ENCODE measurements at regions not wholly inside any gene's neighbourhood (a gene's known extent, or its start where the extent isn't known, plus 50 kb on each side); places are given as distances from the start of the nearest gene placed in this dataset.
A peak's percentile ranks its signal among the peaks of the same experiment; 100 is the strongest.

DNA sequence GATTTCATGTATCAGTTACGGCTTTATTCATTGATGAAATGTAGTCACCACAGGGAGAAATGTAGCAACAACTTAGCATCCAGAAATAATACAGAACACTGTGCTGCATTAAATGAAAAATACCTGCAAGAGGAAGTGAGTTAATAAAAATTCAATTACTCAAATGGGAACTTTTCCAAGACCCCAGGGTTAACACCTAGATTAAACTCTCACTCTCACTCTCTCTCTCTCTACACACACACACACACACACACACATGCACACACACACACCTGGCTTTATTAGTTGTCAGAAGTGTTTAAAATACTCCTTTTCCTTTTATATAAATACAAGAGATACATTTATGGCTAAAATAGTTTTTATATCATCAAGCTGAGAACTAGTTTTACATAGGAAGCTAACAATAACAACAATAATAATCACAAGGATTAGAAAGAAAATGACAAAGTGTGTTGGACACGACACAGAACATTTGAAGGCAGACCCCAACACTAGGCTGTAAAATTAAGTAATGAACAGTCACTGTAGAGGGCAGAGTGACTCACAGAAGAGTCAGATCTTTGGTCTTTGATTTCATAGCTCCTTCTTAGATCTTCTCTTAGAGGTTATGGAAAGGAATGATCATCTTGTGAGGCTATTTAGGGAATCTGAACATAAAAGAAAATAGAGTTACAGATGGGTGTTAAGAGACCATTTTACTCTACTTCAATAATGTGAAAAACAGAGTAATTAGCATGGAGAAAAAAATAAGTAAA, 1266.0 kb upstream of the ADGRL2 start:
- Histone ChIP-seq H2AK5ac (ENCODE audit: low read length, severe bottlenecking) (no peak overlapping the region), H3K27me3 (ENCODE audit: control insufficient read depth in 1 of 2, insufficient read depth in 1 of 2, low read length in 2 of 2) (no peaks in the 10 kb centered on the region), H3K79me1 (replicated peaks; ENCODE audit: low read length, poor library complexity, severe bottlenecking) (no peaks in the 10 kb centered on the region), H3K23ac (ENCODE audit: low read length in 2 of 2) (no peak overlapping the region), H3K27ac (ENCODE audit: low read length, poor library complexity, severe bottlenecking) (peak overlapping the region; percentile 86), H3K4me1 (ENCODE audit: control insufficient read depth, insufficient read depth, low read depth, low read length) (peaks cover 2% of the 10 kb centered on the region), H2AFZ (ENCODE audit: low read depth, low read length) (no peak overlapping the region), H3K9me3 (ENCODE audit: control insufficient read depth, low read length) (no peaks in the 10 kb centered on the region), H3K36me3 (ENCODE audit: control insufficient read depth in 1 of 2, insufficient read depth in 2 of 2, low read depth in 1 of 2, low read length in 2 of 2) (no peaks in the 10 kb centered on the region), H3K18ac (ENCODE audit: low read depth in 1 of 2, low read length in 2 of 2) (no peak overlapping the region), H4K8ac (ENCODE audit: low read length) (no peak overlapping the region), H2BK5ac (ENCODE audit: low read depth, low read length, poor library complexity, severe bottlenecking) (no peak overlapping the region), H2BK120ac (ENCODE audit: low read depth, low read length) (no peak overlapping the region), H4K91ac (ENCODE audit: low read length) (no peak overlapping the region), H3K4ac (ENCODE audit: low read depth in 1 of 2, low read length in 2 of 2) (no peak overlapping the region), H3K4me3 (ENCODE audit: insufficient read depth in 1 of 2, low read depth in 1 of 2, low read length in 2 of 2) (no peak overlapping the region), H3K14ac (ENCODE audit: low read length in 2 of 2) (no peak overlapping the region), H3K9ac (ENCODE audit: low read length) (no peak overlapping the region), H2BK12ac (ENCODE audit: low read length in 2 of 2) (no peak overlapping the region), H3K4me2 (ENCODE audit: low read length, poor library complexity, severe bottlenecking) (no peak overlapping the region), H2BK15ac (ENCODE audit: low read depth, poor library complexity, severe bottlenecking) (no peak overlapping the region)
- WGBS = 31% methylated on average over 1 of the region's 2 CpGs
- peak; percentile 43 for DNase-seq

- Histone ChIP-seq H3K27me3 (ENCODE audit: control insufficient read depth in 1 of 2, insufficient read depth in 1 of 2, low read length in 2 of 2) (no peaks in the 10 kb centered on the region), H3K23ac (ENCODE audit: low read length in 2 of 2) (no peak overlapping the region), H3K27ac (ENCODE audit: low read length, poor library complexity, severe bottlenecking) (peak overlapping the region; percentile 92), H2BK120ac (ENCODE audit: low read depth, low read length) (no peak overlapping the region), H3K14ac (ENCODE audit: low read length in 2 of 2) (no peak overlapping the region), H3K4me3 (ENCODE audit: insufficient read depth in 1 of 2, low read depth in 1 of 2, low read length in 2 of 2) (no peak overlapping the region), H3K4me1 (ENCODE audit: control insufficient read depth, insufficient read depth, low read depth, low read length) (peaks cover 2% of the 10 kb centered on the region), H3K18ac (ENCODE audit: low read depth in 1 of 2, low read length in 2 of 2) (no peak overlapping the region), H3K79me1 (replicated peaks; ENCODE audit: low read length, poor library complexity, severe bottlenecking) (no peaks in the 10 kb centered on the region), H3K9me3 (ENCODE audit: control insufficient read depth, low read length) (no peaks in the 10 kb centered on the region), H2AFZ (ENCODE audit: low read depth, low read length) (peak overlapping the region; percentile 71), H4K8ac (ENCODE audit: low read length) (no peak overlapping the region), H4K91ac (ENCODE audit: low read length) (no peak overlapping the region), H3K36me3 (ENCODE audit: control insufficient read depth in 1 of 2, insufficient read depth in 2 of 2, low read depth in 1 of 2, low read length in 2 of 2) (no peaks in the 10 kb centered on the region), H2BK12ac (ENCODE audit: low read length in 2 of 2) (no peak overlapping the region), H2BK5ac (ENCODE audit: low read depth, low read length, poor library complexity, severe bottlenecking) (no peak overlapping the region), H2AK5ac (ENCODE audit: low read length, severe bottlenecking) (peak overlapping the region; percentile 93), H3K9ac (ENCODE audit: low read length) (no peak overlapping the region), H3K4me2 (ENCODE audit: low read length, poor library complexity, severe bottlenecking) (peak overlapping the region; percentile 53), H2BK15ac (ENCODE audit: low read depth, poor library complexity, severe bottlenecking) (no peak overlapping the region), H3K4ac (ENCODE audit: low read depth in 1 of 2, low read length in 2 of 2) (no peak overlapping the region)
- WGBS = 75% methylated on average over 1 of the region's 2 CpGs
- no peak for DNase-seq
Measured at GRCh38 chr1:80533775-80534334, 1266.9 kb upstream of the ADGRL2 start.

DNA sequence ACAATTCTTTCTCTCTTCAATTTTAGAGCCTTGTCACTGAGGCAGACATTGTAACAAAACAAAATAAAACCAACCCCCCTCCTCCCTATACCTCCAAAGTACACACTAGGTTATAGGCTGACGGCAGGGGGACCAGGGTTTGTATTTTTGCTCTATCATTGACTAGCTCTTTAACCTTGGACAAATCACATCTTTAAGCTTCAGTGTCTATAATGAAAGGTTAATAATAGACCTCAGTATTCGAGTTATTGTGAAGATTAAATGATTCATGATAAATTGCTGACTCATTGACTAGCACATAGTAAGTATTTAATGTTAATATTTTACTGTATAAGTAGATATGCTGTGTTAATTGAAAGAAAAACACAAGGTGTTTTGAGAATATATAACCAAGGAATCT, 1267.6 kb upstream of the ADGRL2 start:
- no peak overlapping the region for H3K9ac ChIP-seq (ENCODE audit: low read length)
- no peak overlapping the region for H2BK120ac ChIP-seq (ENCODE audit: low read depth, low read length)
- no peak overlapping the region for H2AK5ac ChIP-seq (ENCODE audit: low read length, severe bottlenecking)
- no peak overlapping the region for H4K91ac ChIP-seq (ENCODE audit: low read length)
- no peak overlapping the region for H3K18ac ChIP-seq (ENCODE audit: low read depth in 1 of 2, low read length in 2 of 2)
- H3K4me3 ChIP-seq (ENCODE audit: insufficient read depth in 1 of 2, low read depth in 1 of 2, low read length in 2 of 2) = no peak overlapping the region
- peaks cover 2% of the 10 kb centered on the region for H3K4me1 ChIP-seq (ENCODE audit: control insufficient read depth, insufficient read depth, low read depth, low read length)
- H4K8ac ChIP-seq (ENCODE audit: low read length) = no peak overlapping the region
- peak overlapping the region; percentile 75 for H3K27ac ChIP-seq (ENCODE audit: low read length, poor library complexity, severe bottlenecking)
- no peak overlapping the region for H3K23ac ChIP-seq (ENCODE audit: low read length in 2 of 2)
- no peak overlapping the region for H3K14ac ChIP-seq (ENCODE audit: low read length in 2 of 2)
- no peak overlapping the region for H2AFZ ChIP-seq (ENCODE audit: low read depth, low read length)
- peak overlapping the region; percentile 53 for H3K4me2 ChIP-seq (ENCODE audit: low read length, poor library complexity, severe bottlenecking)
- H3K79me1 ChIP-seq (replicated peaks; ENCODE audit: low read length, poor library complexity, severe bottlenecking) = no peaks in the 10 kb centered on the region
- H2BK15ac ChIP-seq (ENCODE audit: low read depth, poor library complexity, severe bottlenecking) = no peak overlapping the region
- no peaks in the 10 kb centered on the region for H3K9me3 ChIP-seq (ENCODE audit: control insufficient read depth, low read length)
- no peaks in the 10 kb centered on the region for H3K27me3 ChIP-seq (ENCODE audit: control insufficient read depth in 1 of 2, insufficient read depth in 1 of 2, low read length in 2 of 2)
- H3K4ac ChIP-seq (ENCODE audit: low read depth in 1 of 2, low read length in 2 of 2) = no peak overlapping the region
- no peaks in the 10 kb centered on the region for H3K36me3 ChIP-seq (ENCODE audit: control insufficient read depth in 1 of 2, insufficient read depth in 2 of 2, low read depth in 1 of 2, low read length in 2 of 2)
- DNase-seq = no peak
- H2BK12ac ChIP-seq (ENCODE audit: low read length in 2 of 2) = no peak overlapping the region
- peak overlapping the region; percentile 66 for H2BK5ac ChIP-seq (ENCODE audit: low read depth, low read length, poor library complexity, severe bottlenecking)
- no CpG with 5 or more reads among the region's 2 CpGs for WGBS

DNA sequence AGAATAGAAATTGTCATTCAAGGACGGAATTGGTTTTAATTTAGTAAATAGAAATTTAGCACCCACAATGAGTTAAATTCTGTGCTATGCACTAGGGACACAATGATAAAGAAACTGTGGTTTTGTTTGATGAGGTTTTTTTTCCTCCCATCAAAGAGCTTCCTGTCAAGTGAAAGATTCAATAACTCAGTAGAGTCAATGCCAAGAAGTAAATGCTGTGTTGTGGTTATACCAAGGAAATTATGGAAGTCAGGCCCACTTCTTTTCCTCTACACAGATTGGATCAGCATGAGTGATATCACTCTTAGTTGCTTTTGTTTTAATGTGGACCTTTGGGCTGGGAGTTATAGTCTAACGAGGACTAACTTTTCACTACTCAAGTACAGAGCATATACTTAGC, 1269.6 kb upstream of the ADGRL2 start:
- no peak overlapping the region for H3K9ac ChIP-seq (ENCODE audit: low read length)
- H2BK15ac ChIP-seq (ENCODE audit: low read depth, poor library complexity, severe bottlenecking) = no peak overlapping the region
- H3K27ac ChIP-seq (ENCODE audit: low read length, poor library complexity, severe bottlenecking) = no peak overlapping the region
- no peak overlapping the region for H4K91ac ChIP-seq (ENCODE audit: low read length)
- H3K4me3 ChIP-seq (ENCODE audit: insufficient read depth in 1 of 2, low read depth in 1 of 2, low read length in 2 of 2) = no peak overlapping the region
- H3K23ac ChIP-seq (ENCODE audit: low read length in 2 of 2) = no peak overlapping the region
- H3K14ac ChIP-seq (ENCODE audit: low read length in 2 of 2) = no peak overlapping the region
- H2AFZ ChIP-seq (ENCODE audit: low read depth, low read length) = no peak overlapping the region
- no peak for DNase-seq
- H3K4me1 ChIP-seq (ENCODE audit: control insufficient read depth, insufficient read depth, low read depth, low read length) = peaks cover 2% of the 10 kb centered on the region
- 100% methylated on average over 1 of the region's 2 CpGs for WGBS
- H3K4me2 ChIP-seq (ENCODE audit: low read length, poor library complexity, severe bottlenecking) = no peak overlapping the region
- no peaks in the 10 kb centered on the region for H3K36me3 ChIP-seq (ENCODE audit: control insufficient read depth in 1 of 2, insufficient read depth in 2 of 2, low read depth in 1 of 2, low read length in 2 of 2)
- no peak overlapping the region for H4K8ac ChIP-seq (ENCODE audit: low read length)
- no peak overlapping the region for H2AK5ac ChIP-seq (ENCODE audit: low read length, severe bottlenecking)
- no peak overlapping the region for H3K4ac ChIP-seq (ENCODE audit: low read depth in 1 of 2, low read length in 2 of 2)
- H3K79me1 ChIP-seq (replicated peaks; ENCODE audit: low read length, poor library complexity, severe bottlenecking) = no peaks in the 10 kb centered on the region
- no peaks in the 10 kb centered on the region for H3K9me3 ChIP-seq (ENCODE audit: control insufficient read depth, low read length)
- no peak overlapping the region for H2BK120ac ChIP-seq (ENCODE audit: low read depth, low read length)
- H3K27me3 ChIP-seq (ENCODE audit: control insufficient read depth in 1 of 2, insufficient read depth in 1 of 2, low read length in 2 of 2) = no peaks in the 10 kb centered on the region
- no peak overlapping the region for H2BK12ac ChIP-seq (ENCODE audit: low read length in 2 of 2)
- no peak overlapping the region for H2BK5ac ChIP-seq (ENCODE audit: low read depth, low read length, poor library complexity, severe bottlenecking)
- no peak overlapping the region for H3K18ac ChIP-seq (ENCODE audit: low read depth in 1 of 2, low read length in 2 of 2)

Measured in mesenchymal stem cell (in vitro differentiated cells and primary cell).